Stomach (tissue), 4 donors: ENCODE measurements at regions not wholly inside any gene's neighbourhood (a gene's known extent, or its start where the extent isn't known, plus 50 kb on each side); places are given as distances from the start of the nearest gene placed in this dataset.

Experiments
- EP300 ChIP-seq: sonication (generic); formaldehyde crosslinking; IDR thresholded peaks from one replicate; pipeline ENCODE4 v1.6.1; 2017; ENCODE audit warnings: antibody characterized with exemption
- POLR2A ChIP-seq, 4 donors: fragments of 450-650 bp; IDR thresholded peaks; one replicate each; pipeline ENCODE4 v1.6.1; 2016; ENCODE audit warnings: antibody characterized with exemption in 4 of 4, control low read depth in 2 of 4, mild to moderate bottlenecking in 1 of 4, moderate library complexity in 1 of 4
- POLR2AphosphoS5 ChIP-seq, 3 donors: sonication (generic); formaldehyde crosslinking; IDR thresholded peaks; one replicate each; pipeline ENCODE4 v1.6.1; 2016; ENCODE audit warnings: antibody characterized with exemption in 3 of 3
- TF ChIP-seq, protein P1 (sequence below), 7 experiments: fragments of 450-650 bp in 4 of 7; fragments of 200-600 bp in 3 of 7; sonication (generic) in 3 of 7; IDR thresholded peaks; one replicate each; pipeline ENCODE4 v1.5.1; 2016 to 2019; ENCODE audit warnings: antibody characterized with exemption in 7 of 7, control low read depth in 2 of 7, mild to moderate bottlenecking in 1 of 7

DNA sequence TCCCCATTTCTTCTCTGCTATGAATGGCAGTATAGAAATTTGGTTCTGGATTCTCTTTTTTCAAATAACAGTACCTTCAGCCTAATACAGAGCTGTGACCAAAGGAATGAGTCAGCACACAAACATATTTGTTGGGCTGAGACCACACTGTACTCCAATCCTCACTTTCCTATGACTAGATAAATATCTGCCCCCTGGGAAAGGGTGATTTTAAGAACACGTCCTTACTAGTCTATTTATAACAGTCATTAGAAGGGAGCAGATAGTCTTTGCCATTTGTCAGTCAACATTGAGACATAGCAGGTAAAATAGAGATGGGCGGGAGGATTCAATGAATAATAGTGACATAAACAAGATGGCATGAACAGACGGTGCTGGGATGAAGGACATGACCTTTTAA, 461.3 kb downstream of the MCTP2 start:
- TF ChIP-seq, protein P1, sequence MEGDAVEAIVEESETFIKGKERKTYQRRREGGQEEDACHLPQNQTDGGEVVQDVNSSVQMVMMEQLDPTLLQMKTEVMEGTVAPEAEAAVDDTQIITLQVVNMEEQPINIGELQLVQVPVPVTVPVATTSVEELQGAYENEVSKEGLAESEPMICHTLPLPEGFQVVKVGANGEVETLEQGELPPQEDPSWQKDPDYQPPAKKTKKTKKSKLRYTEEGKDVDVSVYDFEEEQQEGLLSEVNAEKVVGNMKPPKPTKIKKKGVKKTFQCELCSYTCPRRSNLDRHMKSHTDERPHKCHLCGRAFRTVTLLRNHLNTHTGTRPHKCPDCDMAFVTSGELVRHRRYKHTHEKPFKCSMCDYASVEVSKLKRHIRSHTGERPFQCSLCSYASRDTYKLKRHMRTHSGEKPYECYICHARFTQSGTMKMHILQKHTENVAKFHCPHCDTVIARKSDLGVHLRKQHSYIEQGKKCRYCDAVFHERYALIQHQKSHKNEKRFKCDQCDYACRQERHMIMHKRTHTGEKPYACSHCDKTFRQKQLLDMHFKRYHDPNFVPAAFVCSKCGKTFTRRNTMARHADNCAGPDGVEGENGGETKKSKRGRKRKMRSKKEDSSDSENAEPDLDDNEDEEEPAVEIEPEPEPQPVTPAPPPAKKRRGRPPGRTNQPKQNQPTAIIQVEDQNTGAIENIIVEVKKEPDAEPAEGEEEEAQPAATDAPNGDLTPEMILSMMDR (IDR thresholded peaks at IDR 0.05): no peak
- TF ChIP-seq POLR2A (IDR thresholded peaks at IDR 0.05): no peak
- no peak for TF ChIP-seq EP300
- TF ChIP-seq POLR2AphosphoS5 (IDR thresholded peaks at IDR 0.05): no peak
